Transverse colon (tissue), 4 donors: ENCODE measurements at regions not wholly inside any gene's neighbourhood (a gene's known extent, or its start where the extent isn't known, plus 50 kb on each side); places are given as distances from the start of the nearest gene placed in this dataset.

Experiments
- DNase-seq: peaks from one replicate; pipeline ENCODE4 v3.0.0-alpha.2; 2019
- H3K27ac ChIP-seq, 4 donors: fragments of 200-600 bp; sonication (generic); 2 replicates each; pipeline ENCODE4 v1.5.1; 2016 to 2018; ENCODE audit warnings: inconsistent platforms in 4 of 4
- H3K27me3 ChIP-seq: fragments of 200-600 bp; sonication (generic); 2 replicates; pipeline ENCODE4 v1.5.1; 2017; ENCODE audit warnings: inconsistent platforms
- H3K36me3 ChIP-seq, 4 donors: fragments of 200-600 bp; sonication (generic); 2 replicates each; pipeline ENCODE4 v1.5.1; 2017 to 2019; ENCODE audit warnings: inconsistent platforms in 4 of 4
- H3K4me1 ChIP-seq, 4 donors: fragments of 200-600 bp; sonication (generic); 2 replicates each; pipeline ENCODE4 v1.5.1; 2017 to 2020; ENCODE audit warnings: inconsistent platforms in 4 of 4
- H3K4me3 ChIP-seq, 4 donors: fragments of 200-600 bp; sonication (generic); 1 replicate in 1 of 4; 2 replicates in 3 of 4; pipeline versions ENCODE4 v1.5.1 to v1.6.1; 2017 to 2019; ENCODE audit warnings: inconsistent platforms in 4 of 4
- H3K9me3 ChIP-seq, 2 donors: fragments of 200-600 bp; sonication (generic); 2 replicates each; pipeline ENCODE4 v1.5.1; 2017 to 2019; ENCODE audit warnings: inconsistent platforms in 2 of 2
- CTCF ChIP-seq, 5 experiments: fragments of 200-600 bp in 3 of 5; fragments of 450-650 bp in 2 of 5; sonication (generic) in 3 of 5; IDR thresholded peaks; 1 replicate in 2 of 5; 2 replicates in 3 of 5; pipeline ENCODE4 v1.5.1; 2016 to 2017; ENCODE audit warnings: antibody characterized with exemption in 5 of 5, inconsistent platforms in 3 of 5, mild to moderate bottlenecking in 2 of 5, moderate library complexity in 1 of 5
- EP300 ChIP-seq: sonication (generic); formaldehyde crosslinking; IDR thresholded peaks from one replicate; pipeline ENCODE4 v1.6.1; 2017; ENCODE audit warnings: antibody characterized with exemption, low read depth
- POLR2A ChIP-seq: fragments of 450-650 bp; IDR thresholded peaks from one replicate; pipeline ENCODE4 v1.6.1; 2016; ENCODE audit warnings: antibody characterized with exemption, mild to moderate bottlenecking, moderate library complexity
- POLR2AphosphoS5 ChIP-seq, 3 donors: sonication (generic); formaldehyde crosslinking; IDR thresholded peaks; one replicate each; pipeline ENCODE4 v1.6.1; 2016; ENCODE audit warnings: antibody characterized with exemption in 3 of 3
- WGBS, 2 donors: methylation state at CpG; one replicate each; pipeline ENCODE4 v1.1.5; 2018; ENCODE audit warnings: low coverage in 1 of 2; 5-methylcytosine and 5-hydroxymethylcytosine counted together
- in situ Hi-C, 4 donors: fragments of 200-750 bp; cut with MboI; loops; one replicate each; pipeline versions ENCODE4 v1.15.0 to v1.15.1; 2017; ENCODE audit warnings: low sequenced_read_pairs in 3 of 4, low pct_ligation_motif_present in 1 of 4, low pct_unique_long_range_greater_than_20kb in 1 of 4
- intact Hi-C: fragments of 100-400 bp; cut with DNase I; formaldehyde crosslinking; loops from one replicate; pipeline ENCODE4 v1.15.1; 2023; ENCODE audit warnings: low total_unique reads

- TF ChIP-seq POLR2A, result no peak
- TF ChIP-seq EP300, result no peak
- no peak for TF ChIP-seq CTCF (IDR thresholded peaks at IDR 0.05)
- no peak for TF ChIP-seq POLR2AphosphoS5 (IDR thresholded peaks at IDR 0.05)
- Histone ChIP-seq H3K27ac (no peak overlapping the region), H3K4me3 (no peak overlapping the region), H3K9me3 (no peaks in the 10 kb centered on the region), H3K36me3 (no peaks in the 10 kb centered on the region), H3K27me3 (peaks cover 33% of the 10 kb centered on the region), H3K4me1 (no peaks in the 10 kb centered on the region)
- in situ Hi-C loops, result loop anchor here in 3 of 4 donors (25.0 kb wide), 1 partner anchor 976 kb away; no protein-coding TSS in a partner anchor
- intact Hi-C loops, result no loop called here
- DNase-seq, result no peak
- WGBS, 2 donors, result 58 to 59% methylated on average over 3 to 6 of the region's 15 CpGs
Observed at GRCh38 chr13:111461445-111462149, 141.2 kb downstream of the TEX29 start.

- H3K9me3 ChIP-seq, result no peaks in the 10 kb centered on the region
- in situ Hi-C loops (loop anchor here in 3 of 4 donors (25.0 kb wide), 1 partner anchor 975 kb away; no protein-coding TSS in a partner anchor), intact Hi-C loops (no loop called here)
- peaks cover 34% of the 10 kb centered on the region for H3K27me3 ChIP-seq
- DNase-seq, result no peak
- H3K27ac ChIP-seq, result no peak overlapping the region
- TF ChIP-seq EP300 (no peak), CTCF (IDR thresholded peaks at IDR 0.05) (no peak), POLR2A (no peak), POLR2AphosphoS5 (IDR thresholded peaks at IDR 0.05) (no peak)
- H3K36me3 ChIP-seq, result no peaks in the 10 kb centered on the region
- H3K4me1 ChIP-seq, result no peaks in the 10 kb centered on the region
- H3K4me3 ChIP-seq, result no peak overlapping the region
- 69 to 80% methylated on average over 4 to 14 of the region's 14 CpGs for WGBS, 2 donors
Observed at GRCh38 chr13:111462221-111462764, 141.9 kb downstream of the TEX29 start.

- no peak for DNase-seq
- Histone ChIP-seq H3K36me3 (no peaks in the 10 kb centered on the region), H3K27ac (no peak overlapping the region), H3K27me3 (peaks cover 31% of the 10 kb centered on the region), H3K4me3 (no peak overlapping the region), H3K9me3 (no peaks in the 10 kb centered on the region), H3K4me1 (no peaks in the 10 kb centered on the region)
- 81 to 93% methylated on average over 6 of the region's 6 CpGs for WGBS, 2 donors
- TF ChIP-seq POLR2A (no peak), EP300 (no peak), POLR2AphosphoS5 (IDR thresholded peaks at IDR 0.05) (no peak), CTCF (IDR thresholded peaks at IDR 0.05) (no peak)
- in situ Hi-C loops (loop anchor here in 3 of 4 donors (25.0 kb wide), 1 partner anchor 974 kb away; no protein-coding TSS in a partner anchor), intact Hi-C loops (no loop called here)
Observed at GRCh38 chr13:111462944-111463343, 142.5 kb downstream of the TEX29 start.

GRCh38 chr13:111467111-111467890 lies 146.9 kb downstream of the TEX29 start:
- H3K9me3 ChIP-seq, result no peaks in the 10 kb centered on the region
- H3K27me3 ChIP-seq, result peaks cover 23% of the 10 kb centered on the region
- no peak overlapping the region for H3K4me3 ChIP-seq
- no peaks in the 10 kb centered on the region for H3K36me3 ChIP-seq
- in situ Hi-C loops (loop anchor here in 3 of 4 donors (25.0 kb wide), 1 partner anchor 970 kb away; no protein-coding TSS in a partner anchor), intact Hi-C loops (no loop called here)
- 72 to 79% methylated on average over 2 to 7 of the region's 7 CpGs for WGBS, 2 donors
- no peak overlapping the region for H3K27ac ChIP-seq
- DNase-seq, result no peak
- no peak for TF ChIP-seq POLR2A
- no peak for TF ChIP-seq POLR2AphosphoS5 (IDR thresholded peaks at IDR 0.05)
- TF ChIP-seq CTCF (IDR thresholded peaks at IDR 0.05), result no peak
- TF ChIP-seq EP300, result no peak
- no peaks in the 10 kb centered on the region for H3K4me1 ChIP-seq
